Peyer's patch (tissue), 4 donors: ENCODE measurements at regions not wholly inside any gene's neighbourhood (a gene's known extent, or its start where the extent isn't known, plus 50 kb on each side); places are given as distances from the start of the nearest gene placed in this dataset.

Source experiments
- DNase-seq, 3 donors: peaks; one replicate each; pipeline ENCODE4 v3.0.0-alpha.2; 2017 to 2019
- H3K27ac ChIP-seq, 4 donors: fragments of 200-600 bp; sonication (generic); one replicate each; pipeline ENCODE4 v1.5.1; 2016 to 2019
- H3K27me3 ChIP-seq, 2 donors: fragments of 200-600 bp; sonication (generic); one replicate each; pipeline ENCODE4 v1.5.1; 2019
- H3K36me3 ChIP-seq, 3 donors: fragments of 200-600 bp; sonication (generic); one replicate each; pipeline ENCODE4 v1.5.1; 2016 to 2019
- H3K4me1 ChIP-seq, 4 donors: fragments of 200-600 bp; sonication (generic); one replicate each; pipeline ENCODE4 v1.5.1; 2016 to 2019
- H3K4me3 ChIP-seq, 4 donors: fragments of 200-600 bp; sonication (generic); 1 replicate in 3 of 4; 2 replicates in 1 of 4; pipeline ENCODE4 v1.5.1; 2016 to 2019; ENCODE audit warnings: mild to moderate bottlenecking in 1 of 4
- H3K9me3 ChIP-seq, 4 donors: fragments of 200-600 bp; sonication (generic); one replicate each; pipeline ENCODE4 v1.5.1; 2016 to 2019; ENCODE audit warnings: mild to moderate bottlenecking in 1 of 4
- POLR2A ChIP-seq, 2 donors: fragments of 450-650 bp; IDR thresholded peaks; one replicate each; pipeline ENCODE4 v1.5.1; 2017; ENCODE audit warnings: antibody characterized with exemption in 2 of 2, mild to moderate bottlenecking in 2 of 2, moderate library complexity in 2 of 2
- TF ChIP-seq, protein P1 (sequence below), 6 experiments: fragments of 450-650 bp in 4 of 6; fragments of 200-600 bp in 2 of 6; sonication (generic) in 1 of 6; IDR thresholded peaks; one replicate each; pipeline ENCODE4 v1.5.1; 2017 to 2019; ENCODE audit warnings: antibody characterized with exemption in 6 of 6, mild to moderate bottlenecking in 3 of 6, moderate library complexity in 1 of 6

DNA sequence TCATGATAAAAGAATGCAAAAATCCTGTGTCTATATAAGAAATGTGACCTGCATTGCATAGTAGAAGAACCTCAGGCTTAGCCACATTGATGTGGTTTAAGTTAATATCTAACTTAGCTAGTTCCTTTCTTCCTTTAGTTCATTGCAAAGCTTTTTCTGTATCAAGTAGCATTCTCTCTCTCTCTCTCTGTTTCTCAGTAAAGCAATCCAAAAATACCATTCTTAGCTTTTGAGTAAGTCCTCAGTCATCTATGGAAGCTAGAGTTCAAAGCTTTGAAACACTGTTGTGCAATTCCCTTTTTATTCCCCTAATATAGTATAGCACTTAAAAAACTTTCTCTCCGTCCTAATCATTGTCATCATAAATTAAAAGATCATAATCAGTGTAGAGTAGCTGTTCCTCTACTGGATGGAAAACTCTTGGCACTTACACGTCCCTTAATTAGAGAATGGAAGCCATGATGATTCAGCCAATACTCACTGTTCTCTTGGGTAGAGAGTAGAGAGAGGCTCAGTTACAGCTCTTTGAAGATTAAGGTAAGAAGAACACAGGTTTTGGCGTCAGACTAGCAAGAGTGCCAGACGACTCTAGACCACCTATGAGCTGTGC, 350.3 kb upstream of the LYPLAL1 start:
- Histone ChIP-seq H3K4me3 (no peak overlapping the region), H3K4me1 (no peaks in the 10 kb centered on the region), H3K9me3 (no peaks in the 10 kb centered on the region), H3K27me3 (no peaks in the 10 kb centered on the region), H3K27ac (no peak overlapping the region), H3K36me3 (no peaks in the 10 kb centered on the region)
- DNase-seq = no peak
- no peak for TF ChIP-seq POLR2A (IDR thresholded peaks at IDR 0.05)
- TF ChIP-seq, protein P1, sequence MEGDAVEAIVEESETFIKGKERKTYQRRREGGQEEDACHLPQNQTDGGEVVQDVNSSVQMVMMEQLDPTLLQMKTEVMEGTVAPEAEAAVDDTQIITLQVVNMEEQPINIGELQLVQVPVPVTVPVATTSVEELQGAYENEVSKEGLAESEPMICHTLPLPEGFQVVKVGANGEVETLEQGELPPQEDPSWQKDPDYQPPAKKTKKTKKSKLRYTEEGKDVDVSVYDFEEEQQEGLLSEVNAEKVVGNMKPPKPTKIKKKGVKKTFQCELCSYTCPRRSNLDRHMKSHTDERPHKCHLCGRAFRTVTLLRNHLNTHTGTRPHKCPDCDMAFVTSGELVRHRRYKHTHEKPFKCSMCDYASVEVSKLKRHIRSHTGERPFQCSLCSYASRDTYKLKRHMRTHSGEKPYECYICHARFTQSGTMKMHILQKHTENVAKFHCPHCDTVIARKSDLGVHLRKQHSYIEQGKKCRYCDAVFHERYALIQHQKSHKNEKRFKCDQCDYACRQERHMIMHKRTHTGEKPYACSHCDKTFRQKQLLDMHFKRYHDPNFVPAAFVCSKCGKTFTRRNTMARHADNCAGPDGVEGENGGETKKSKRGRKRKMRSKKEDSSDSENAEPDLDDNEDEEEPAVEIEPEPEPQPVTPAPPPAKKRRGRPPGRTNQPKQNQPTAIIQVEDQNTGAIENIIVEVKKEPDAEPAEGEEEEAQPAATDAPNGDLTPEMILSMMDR (IDR thresholded peaks at IDR 0.05) = no peak

DNA sequence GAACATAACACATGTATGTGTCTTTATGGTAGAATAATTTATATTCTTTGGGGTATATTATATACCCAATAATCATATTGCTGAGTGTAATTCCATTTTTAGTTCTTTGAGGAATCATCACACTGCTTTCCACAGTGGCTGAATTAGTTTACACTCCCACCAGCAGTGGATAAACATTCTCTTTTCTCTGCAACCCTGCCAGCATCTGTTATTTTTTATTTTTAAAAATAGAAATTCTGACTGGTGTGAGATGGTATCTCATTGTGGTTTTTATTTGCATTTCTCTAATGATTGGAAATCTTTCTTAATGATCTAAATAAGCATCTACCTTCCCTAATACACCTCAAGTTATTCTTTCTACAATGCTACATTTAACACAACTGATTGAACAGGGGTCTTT, 346.2 kb upstream of the LYPLAL1 start:
- Histone ChIP-seq H3K4me3 (no peak overlapping the region), H3K9me3 (no peaks in the 10 kb centered on the region), H3K4me1 (no peaks in the 10 kb centered on the region), H3K27ac (no peak overlapping the region), H3K27me3 (no peaks in the 10 kb centered on the region), H3K36me3 (no peaks in the 10 kb centered on the region)
- TF ChIP-seq POLR2A (IDR thresholded peaks at IDR 0.05) = no peak
- TF ChIP-seq, protein P1 (IDR thresholded peaks at IDR 0.05) = no peak
- no peak for DNase-seq

DNA sequence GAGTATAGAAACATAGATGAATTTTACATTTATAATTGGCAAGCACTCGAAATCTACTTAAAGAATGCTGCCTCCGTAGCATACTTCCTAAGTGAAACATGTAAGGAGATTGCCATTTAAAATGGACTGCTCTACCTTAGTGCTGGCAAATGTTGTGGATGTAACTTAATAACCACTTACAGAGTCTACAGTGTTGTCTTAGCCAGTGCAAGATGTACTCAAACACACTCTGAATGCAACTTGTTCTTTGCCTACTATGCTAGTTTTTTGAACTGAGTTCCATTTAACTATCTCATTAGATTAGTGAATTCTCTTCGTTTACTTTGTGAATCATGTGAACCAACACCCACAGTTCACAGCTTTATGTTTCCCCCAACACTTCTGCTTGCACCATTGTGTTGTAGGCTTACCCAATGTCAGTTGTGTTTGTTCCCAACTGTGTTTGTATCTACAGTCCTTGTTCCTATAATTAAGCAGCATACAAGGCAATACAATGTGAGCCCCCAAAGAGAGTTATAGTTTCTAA, 345.5 kb upstream of the LYPLAL1 start:
- Histone ChIP-seq H3K4me3 (no peak overlapping the region), H3K9me3 (no peaks in the 10 kb centered on the region), H3K27ac (no peak overlapping the region), H3K4me1 (no peaks in the 10 kb centered on the region), H3K36me3 (no peaks in the 10 kb centered on the region), H3K27me3 (no peaks in the 10 kb centered on the region)
- no peak for DNase-seq
- TF ChIP-seq, protein P1 (IDR thresholded peaks at IDR 0.05) = no peak
- no peak for TF ChIP-seq POLR2A (IDR thresholded peaks at IDR 0.05)

DNA sequence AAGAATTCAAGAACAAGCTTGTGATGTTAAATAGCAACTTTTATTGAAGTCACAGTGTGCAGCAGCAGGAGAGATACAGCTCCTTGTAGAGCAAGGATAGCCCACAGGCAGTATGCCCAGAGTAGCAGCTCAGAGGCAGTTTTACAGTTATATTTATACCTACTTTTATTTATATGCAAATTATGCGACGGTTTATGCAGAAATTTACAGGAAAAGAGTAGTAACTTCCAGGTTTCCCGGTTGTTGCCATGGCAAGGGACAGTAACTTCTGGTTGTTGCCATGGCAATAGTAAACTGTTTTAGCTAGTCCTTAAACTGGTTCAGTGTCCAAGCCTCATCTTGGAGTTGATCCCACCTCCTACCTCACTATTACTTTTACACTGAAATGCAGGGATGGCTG, 344.6 kb upstream of the LYPLAL1 start:
- H3K27ac ChIP-seq = no peak overlapping the region
- no peaks in the 10 kb centered on the region for H3K9me3 ChIP-seq
- no peak for DNase-seq
- no peaks in the 10 kb centered on the region for H3K27me3 ChIP-seq
- no peaks in the 10 kb centered on the region for H3K36me3 ChIP-seq
- no peak overlapping the region for H3K4me3 ChIP-seq
- no peak for TF ChIP-seq POLR2A (IDR thresholded peaks at IDR 0.05)
- TF ChIP-seq, protein P1 (IDR thresholded peaks at IDR 0.05) = no peak
- no peaks in the 10 kb centered on the region for H3K4me1 ChIP-seq

DNA sequence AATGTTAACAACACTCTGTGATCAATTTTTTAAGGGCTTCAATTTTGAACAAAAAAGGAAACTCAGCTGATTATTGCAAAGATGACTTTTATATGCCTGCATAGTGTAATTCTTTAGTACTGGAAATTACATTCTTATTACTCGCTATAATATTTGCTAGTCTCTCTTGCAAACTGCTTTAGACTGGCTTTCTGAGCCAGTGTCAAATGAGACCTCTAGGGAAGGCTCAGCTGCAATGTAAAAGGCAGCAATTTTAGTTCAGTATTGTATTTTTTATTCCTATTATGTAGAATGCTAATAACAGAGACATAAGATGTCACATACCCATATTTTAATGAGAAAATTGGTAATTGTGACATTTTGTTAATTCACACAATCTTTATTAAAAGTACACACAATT, 338.1 kb upstream of the LYPLAL1 start:
- H3K27ac ChIP-seq = no peak overlapping the region
- no peaks in the 10 kb centered on the region for H3K27me3 ChIP-seq
- H3K4me3 ChIP-seq = no peak overlapping the region
- H3K9me3 ChIP-seq = no peaks in the 10 kb centered on the region
- TF ChIP-seq, protein P1 (IDR thresholded peaks at IDR 0.05) = no peak
- TF ChIP-seq POLR2A (IDR thresholded peaks at IDR 0.05) = no peak
- no peaks in the 10 kb centered on the region for H3K36me3 ChIP-seq
- no peak for DNase-seq
- no peaks in the 10 kb centered on the region for H3K4me1 ChIP-seq

DNA sequence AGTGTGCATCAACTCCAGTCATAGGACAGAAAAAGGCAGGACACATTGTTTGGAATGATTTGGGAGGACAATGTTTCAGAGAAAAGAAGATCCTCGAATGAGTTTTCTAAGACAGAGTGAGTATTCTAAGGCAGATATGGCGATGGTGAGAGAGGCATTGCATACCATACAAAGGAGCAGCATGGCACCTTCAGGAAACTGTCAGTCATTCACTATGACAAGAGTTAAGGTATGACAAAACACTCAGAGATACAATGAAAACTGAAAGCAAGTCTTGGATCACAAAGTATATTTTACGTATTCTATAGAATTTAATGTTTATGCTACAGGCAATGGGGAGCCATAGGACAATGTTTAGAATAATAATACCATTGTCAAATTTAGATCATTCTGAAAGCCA, 337.4 kb upstream of the LYPLAL1 start:
- H3K27ac ChIP-seq = no peak overlapping the region
- H3K9me3 ChIP-seq = no peaks in the 10 kb centered on the region
- H3K4me1 ChIP-seq = no peaks in the 10 kb centered on the region
- H3K4me3 ChIP-seq = no peak overlapping the region
- TF ChIP-seq, protein P1 (IDR thresholded peaks at IDR 0.05) = no peak
- TF ChIP-seq POLR2A (IDR thresholded peaks at IDR 0.05) = no peak
- DNase-seq = no peak
- H3K27me3 ChIP-seq = no peaks in the 10 kb centered on the region
- H3K36me3 ChIP-seq = no peaks in the 10 kb centered on the region
